ENCODE measurements at regions not wholly inside any gene's neighbourhood (a gene's known extent, or its start where the extent isn't known, plus 50 kb on each side); places are given as distances from the start of the nearest gene placed in this dataset.
"Not testable (repeated sequence)": the region's sequence is repeated elsewhere in the genome, so short reads cannot be mapped to it uniquely, and the experiment has no call there.

GRCh38 chr6:15929685-15930084 is 199.2 kb upstream of the MYLIP start:
- DNase-seq (ENCODE audit: low spot score): no peak

- DNase-seq (ENCODE audit: low spot score): no peak
Measured at GRCh38 chr6:15927531-15928225, 201.2 kb upstream of the MYLIP start.

- DNase-seq (ENCODE audit: low spot score): no peak
Measured at GRCh38 chr6:15926256-15926655, 202.6 kb upstream of the MYLIP start.

GRCh38 chr6:15924893-15925292 is 204.0 kb upstream of the MYLIP start:
- no peak for DNase-seq (ENCODE audit: low spot score)

- peak; percentile 25 for DNase-seq (ENCODE audit: low spot score)
Measured at GRCh38 chr6:15922510-15923250, 206.2 kb upstream of the MYLIP start.

- no peak for DNase-seq (ENCODE audit: low spot score)
Measured at GRCh38 chr6:15921243-15921642, 207.6 kb upstream of the MYLIP start.

- DNase-seq (ENCODE audit: low spot score): peak; percentile 13
Measured at GRCh38 chr6:15916581-15916980, 212.3 kb upstream of the MYLIP start.

GRCh38 chr6:15915508-15916178 is 213.2 kb upstream of the MYLIP start:
- peak; percentile 93 for DNase-seq (ENCODE audit: low spot score)

- DNase-seq (ENCODE audit: low spot score): no peak
Measured at GRCh38 chr6:15914553-15914952, 214.3 kb upstream of the MYLIP start.

- DNase-seq (ENCODE audit: low spot score): no peak
Measured at GRCh38 chr6:15913573-15913972, 215.3 kb upstream of the MYLIP start.

GRCh38 chr6:15912505-15913400 is 216.1 kb upstream of the MYLIP start:
- DNase-seq (ENCODE audit: low spot score): no peak

- DNase-seq (ENCODE audit: low spot score): no peak
Measured at GRCh38 chr6:15911753-15912504, 217.0 kb upstream of the MYLIP start.

- no peak for DNase-seq (ENCODE audit: low spot score)
Measured at GRCh38 chr6:15909290-15910070, 219.4 kb upstream of the MYLIP start.

- DNase-seq (ENCODE audit: low spot score): no peak
Measured at GRCh38 chr6:15908871-15909270, 220.0 kb upstream of the MYLIP start.

GRCh38 chr6:15907914-15908518 is 220.9 kb upstream of the MYLIP start:
- peak; percentile 12 for DNase-seq (ENCODE audit: low spot score)

GRCh38 chr6:15907220-15907913 is 221.5 kb upstream of the MYLIP start:
- DNase-seq (ENCODE audit: low spot score): not testable (repeated sequence)

- no peak for DNase-seq (ENCODE audit: low spot score)
Measured at GRCh38 chr6:15906420-15907016, 222.4 kb upstream of the MYLIP start.
